ENCODE measurements at regions not wholly inside any gene's neighbourhood (a gene's known extent, or its start where the extent isn't known, plus 50 kb on each side); places are given as distances from the start of the nearest gene placed in this dataset.

GRCh38 chr6:140931581-140931980 is 1201.1 kb upstream of the GJE1 start:
- DNase-seq (ENCODE audit: low read depth) = no peak
- TF ChIP-seq CTCF (IDR thresholded peaks at IDR 0.05; ENCODE audit: control insufficient read depth, extremely low read depth, insufficient read depth) = no peak
- H3K4me3 ChIP-seq (ENCODE audit: low read depth, low read length) = no peak overlapping the region

GRCh38 chr6:140929121-140929520 is 1203.6 kb upstream of the GJE1 start:
- H3K4me3 ChIP-seq (ENCODE audit: low read depth, low read length) = no peak overlapping the region
- TF ChIP-seq CTCF (IDR thresholded peaks at IDR 0.05; ENCODE audit: control insufficient read depth, extremely low read depth, insufficient read depth) = no peak
- DNase-seq (ENCODE audit: low read depth) = no peak

- no peak for DNase-seq (ENCODE audit: low read depth)
- TF ChIP-seq CTCF (IDR thresholded peaks at IDR 0.05; ENCODE audit: control insufficient read depth, extremely low read depth, insufficient read depth) = no peak
- no peak overlapping the region for H3K4me3 ChIP-seq (ENCODE audit: low read depth, low read length)
Measured at GRCh38 chr6:140923048-140923447, 1209.7 kb upstream of the GJE1 start.

GRCh38 chr6:140921366-140922226 is 1211.1 kb upstream of the GJE1 start:
- peak; percentile 79 for TF ChIP-seq CTCF (IDR thresholded peaks at IDR 0.05; ENCODE audit: control insufficient read depth, extremely low read depth, insufficient read depth)
- peak; percentile 71 for DNase-seq (ENCODE audit: low read depth)
- no peak overlapping the region for H3K4me3 ChIP-seq (ENCODE audit: low read depth, low read length)

GRCh38 chr6:140917911-140918310 is 1214.8 kb upstream of the GJE1 start:
- no peak for TF ChIP-seq CTCF (IDR thresholded peaks at IDR 0.05; ENCODE audit: control insufficient read depth, extremely low read depth, insufficient read depth)
- H3K4me3 ChIP-seq (ENCODE audit: low read depth, low read length) = no peak overlapping the region
- no peak for DNase-seq (ENCODE audit: low read depth)

- no peak for DNase-seq (ENCODE audit: low read depth)
- no peak overlapping the region for H3K4me3 ChIP-seq (ENCODE audit: low read depth, low read length)
- no peak for TF ChIP-seq CTCF (IDR thresholded peaks at IDR 0.05; ENCODE audit: control insufficient read depth, extremely low read depth, insufficient read depth)
Measured at GRCh38 chr6:140915551-140915950, 1217.2 kb upstream of the GJE1 start.

- no peak overlapping the region for H3K4me3 ChIP-seq (ENCODE audit: low read depth, low read length)
- TF ChIP-seq CTCF (IDR thresholded peaks at IDR 0.05; ENCODE audit: control insufficient read depth, extremely low read depth, insufficient read depth) = 0 out of 2 replicates have a peak, but pooled peaks have one; percentile 12
- DNase-seq (ENCODE audit: low read depth) = no peak
Measured at GRCh38 chr6:140915103-140915502, 1217.6 kb upstream of the GJE1 start.
